Endothelial cell of umbilical vein (primary cell): ENCODE measurements at regions not wholly inside any gene's neighbourhood (a gene's known extent, or its start where the extent isn't known, plus 50 kb on each side); places are given as distances from the start of the nearest gene placed in this dataset.
A peak's percentile ranks its signal among the peaks of the same experiment; 100 is the strongest.

Source experiments
- CTCF ChIP-seq, 2 donors: IDR thresholded peaks; 1 replicate in 1 of 2; 2 replicates in 1 of 2; pipeline ENCODE4 v1.5.1; 2011; ENCODE audit warnings: low read length in 2 of 2, mild to moderate bottlenecking in 2 of 2, moderate library complexity in 2 of 2, control low read depth in 1 of 2, inconsistent platforms in 1 of 2, low read depth in 1 of 2; ENCODE audit not compliant: insufficient read depth in 1 of 2; ENCODE audit errors: extremely low read depth in 1 of 2
- EZH2 ChIP-seq: IDR thresholded peaks from 2 replicates; pipeline ENCODE4 v1.6.1; 2012; ENCODE audit warnings: borderline replicate concordance, low read depth, mild to moderate bottlenecking, moderate library complexity, low read length, inconsistent platforms; ENCODE audit not compliant: severe bottlenecking
- FOS ChIP-seq: IDR thresholded peaks from 2 replicates; pipeline ENCODE4 v1.6.1; 2011; ENCODE audit warnings: mild to moderate bottlenecking, low read length, moderate library complexity, borderline replicate concordance; ENCODE audit not compliant: insufficient read depth
- POLR2A ChIP-seq: IDR thresholded peaks from 2 replicates; pipeline ENCODE4 v1.6.1; 2012; ENCODE audit warnings: low read depth, mild to moderate bottlenecking, control low read depth, low read length
- POLR2AphosphoS5 ChIP-seq: IDR thresholded peaks from 2 replicates; pipeline ENCODE4 v1.6.1; 2012; ENCODE audit warnings: low read depth, mild to moderate bottlenecking, control low read depth, low read length, moderate library complexity; ENCODE audit not compliant: insufficient read depth
- TF ChIP-seq, protein P1 (sequence below): IDR thresholded peaks from 2 replicates; pipeline ENCODE4 v1.6.1; 2011; ENCODE audit not compliant: insufficient read depth, insufficient read length

GRCh38 chr13:60654415-60654814 lies 257.4 kb downstream of the TDRD3 start:
- TF ChIP-seq CTCF (IDR thresholded peaks at IDR 0.05; ENCODE audit: extremely low read depth in 1 of 2, insufficient read depth in 1 of 2, low read depth in 1 of 2, low read length in 2 of 2) = peak; percentile 67 to 71
- no peak for TF ChIP-seq POLR2AphosphoS5
- TF ChIP-seq, protein P1, sequence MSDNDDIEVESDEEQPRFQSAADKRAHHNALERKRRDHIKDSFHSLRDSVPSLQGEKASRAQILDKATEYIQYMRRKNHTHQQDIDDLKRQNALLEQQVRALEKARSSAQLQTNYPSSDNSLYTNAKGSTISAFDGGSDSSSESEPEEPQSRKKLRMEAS = no peak
- TF ChIP-seq EZH2 = no peak
- TF ChIP-seq FOS = no peak
- no peak for TF ChIP-seq POLR2A
